Body of pancreas (tissue), 4 donors: ENCODE measurements at regions not wholly inside any gene's neighbourhood (a gene's known extent, or its start where the extent isn't known, plus 50 kb on each side); places are given as distances from the start of the nearest gene placed in this dataset.

Source experiments
- ATAC-seq: fragments of 150-250 bp; one replicate; pipeline ENCODE4 v1.9.1; 2016
- DNase-seq, 4 donors: peaks; one replicate each; pipeline ENCODE4 v3.0.0-alpha.2; 2019
- H3K27ac ChIP-seq, 4 donors: fragments of 200-600 bp; sonication (generic); 1 replicate in 3 of 4; 2 replicates in 1 of 4; pipeline versions ENCODE4 v1.5.1 to v1.6.1; 2016 to 2019; ENCODE audit warnings: mild to moderate bottlenecking in 1 of 4, mixed read lengths in 1 of 4, moderate library complexity in 1 of 4
- H3K27me3 ChIP-seq, 2 donors: fragments of 200-600 bp; sonication (generic); one replicate each; pipeline ENCODE4 v1.6.0; 2016; ENCODE audit warnings: mild to moderate bottlenecking in 1 of 2
- H3K36me3 ChIP-seq, 2 donors: fragments of 200-600 bp; sonication (generic); replicated peaks in 1 of 2; 2 replicates each; pipeline ENCODE4 v1.5.1; 2016; ENCODE audit warnings: low read depth in 2 of 2; ENCODE audit not compliant: insufficient read depth in 1 of 2
- H3K4me1 ChIP-seq: fragments of 200-600 bp; sonication (generic); one replicate; pipeline ENCODE4 v1.6.0; 2016
- H3K4me3 ChIP-seq, 2 donors: fragments of 200-600 bp; sonication (generic); 1 replicate in 1 of 2; 2 replicates in 1 of 2; pipeline ENCODE4 v1.5.1; 2016 to 2019
- H3K9me3 ChIP-seq, 3 donors: fragments of 200-600 bp; sonication (generic); 1 replicate in 2 of 3; 2 replicates in 1 of 3; pipeline ENCODE4 v1.5.1; 2016
- POLR2A ChIP-seq, 3 donors: fragments of 450-650 bp; IDR thresholded peaks; one replicate each; pipeline ENCODE4 v1.6.1; 2016; ENCODE audit warnings: antibody characterized with exemption in 3 of 3, mild to moderate bottlenecking in 2 of 3
- WGBS, 2 donors: methylation state at CpG; one replicate each; pipeline ENCODE4 v1.1.5; 2017; 5-methylcytosine and 5-hydroxymethylcytosine counted together
- intact Hi-C: fragments of 100-400 bp; cut with DNase I; formaldehyde crosslinking; loops from one replicate; pipeline ENCODE4 v1.15.1; 2023
- TF ChIP-seq, protein P1 (sequence below), 7 experiments: fragments of 450-650 bp in 4 of 7; fragments of 200-600 bp in 3 of 7; sonication (generic) in 3 of 7; IDR thresholded peaks; one replicate each; pipeline ENCODE4 v1.5.1; 2016 to 2019; ENCODE audit warnings: antibody characterized with exemption in 7 of 7

GRCh38 chr1:4120557-4121292 is 220.7 kb upstream of the C1orf174 start:
- intact Hi-C loops = no loop called here
- H3K27me3 ChIP-seq = no peaks in the 10 kb centered on the region
- H3K4me3 ChIP-seq = no peak overlapping the region
- H3K4me1 ChIP-seq = no peaks in the 10 kb centered on the region
- DNase-seq = no peak
- H3K27ac ChIP-seq = no peak overlapping the region
- no peaks in the 10 kb centered on the region for H3K9me3 ChIP-seq
- H3K36me3 ChIP-seq = no peaks in the 10 kb centered on the region
- no peak for TF ChIP-seq POLR2A (IDR thresholded peaks at IDR 0.05)
- TF ChIP-seq, protein P1, sequence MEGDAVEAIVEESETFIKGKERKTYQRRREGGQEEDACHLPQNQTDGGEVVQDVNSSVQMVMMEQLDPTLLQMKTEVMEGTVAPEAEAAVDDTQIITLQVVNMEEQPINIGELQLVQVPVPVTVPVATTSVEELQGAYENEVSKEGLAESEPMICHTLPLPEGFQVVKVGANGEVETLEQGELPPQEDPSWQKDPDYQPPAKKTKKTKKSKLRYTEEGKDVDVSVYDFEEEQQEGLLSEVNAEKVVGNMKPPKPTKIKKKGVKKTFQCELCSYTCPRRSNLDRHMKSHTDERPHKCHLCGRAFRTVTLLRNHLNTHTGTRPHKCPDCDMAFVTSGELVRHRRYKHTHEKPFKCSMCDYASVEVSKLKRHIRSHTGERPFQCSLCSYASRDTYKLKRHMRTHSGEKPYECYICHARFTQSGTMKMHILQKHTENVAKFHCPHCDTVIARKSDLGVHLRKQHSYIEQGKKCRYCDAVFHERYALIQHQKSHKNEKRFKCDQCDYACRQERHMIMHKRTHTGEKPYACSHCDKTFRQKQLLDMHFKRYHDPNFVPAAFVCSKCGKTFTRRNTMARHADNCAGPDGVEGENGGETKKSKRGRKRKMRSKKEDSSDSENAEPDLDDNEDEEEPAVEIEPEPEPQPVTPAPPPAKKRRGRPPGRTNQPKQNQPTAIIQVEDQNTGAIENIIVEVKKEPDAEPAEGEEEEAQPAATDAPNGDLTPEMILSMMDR (IDR thresholded peaks at IDR 0.05) = no peak
- WGBS, 2 donors = 50 to 56% methylated on average over 13 to 15 of the region's 15 CpGs
- no peak for ATAC-seq

- 46 to 58% methylated on average over 8 of the region's 8 CpGs for WGBS, 2 donors
- ATAC-seq = no peak
- no peak for TF ChIP-seq POLR2A (IDR thresholded peaks at IDR 0.05)
- TF ChIP-seq, protein P1 (IDR thresholded peaks at IDR 0.05) = no peak
- Histone ChIP-seq H3K27me3 (no peaks in the 10 kb centered on the region), H3K4me3 (no peak overlapping the region), H3K4me1 (no peaks in the 10 kb centered on the region), H3K27ac (no peak overlapping the region), H3K9me3 (no peaks in the 10 kb centered on the region), H3K36me3 (no peaks in the 10 kb centered on the region)
- DNase-seq = no peak
- intact Hi-C loops = no loop called here
Observed at GRCh38 chr1:4121293-4121684, 221.2 kb upstream of the C1orf174 start.

GRCh38 chr1:4121834-4122512 is 221.9 kb upstream of the C1orf174 start:
- TF ChIP-seq POLR2A (IDR thresholded peaks at IDR 0.05) = no peak
- TF ChIP-seq, protein P1 (IDR thresholded peaks at IDR 0.05) = no peak
- 61% methylated on average over 13 to 20 of the region's 20 CpGs for WGBS, 2 donors
- ATAC-seq (no peak), DNase-seq (no peak)
- Histone ChIP-seq H3K27me3 (no peaks in the 10 kb centered on the region), H3K36me3 (no peaks in the 10 kb centered on the region), H3K27ac (no peak overlapping the region), H3K4me1 (no peaks in the 10 kb centered on the region), H3K9me3 (no peaks in the 10 kb centered on the region), H3K4me3 (no peak overlapping the region)
- intact Hi-C loops = no loop called here

DNA sequence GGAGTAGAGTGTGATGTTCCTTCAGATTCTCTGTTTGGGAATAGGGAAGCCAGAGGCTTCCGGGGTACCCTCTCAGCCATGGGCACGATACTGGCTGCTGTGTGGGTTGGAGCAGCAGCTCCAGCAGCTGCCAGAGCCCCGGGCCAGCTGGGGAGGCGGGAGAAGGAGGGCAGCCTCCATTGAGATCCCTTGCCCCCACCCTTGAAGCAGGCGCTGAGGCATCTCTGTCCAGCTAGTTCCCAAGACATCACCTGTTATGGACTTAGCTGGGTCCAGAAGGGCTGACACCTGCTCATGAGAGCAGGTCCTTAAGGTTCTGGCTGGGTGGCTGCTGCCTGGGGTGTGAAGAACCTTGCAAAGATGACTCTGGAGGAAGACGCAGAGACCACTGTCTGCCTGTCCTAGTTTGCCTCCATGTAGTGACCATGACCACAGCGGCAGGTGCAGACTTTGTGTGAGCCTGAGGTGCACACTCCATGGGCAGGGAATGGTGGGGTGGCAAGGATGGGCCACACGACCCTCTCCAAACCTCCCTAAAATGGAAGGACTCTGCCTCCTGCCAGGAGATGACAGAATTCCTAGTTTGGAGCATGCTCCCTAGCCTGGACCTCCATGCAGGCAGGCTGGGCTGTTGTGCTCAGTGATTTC is 222.6 kb upstream of the C1orf174 start:
- WGBS, 2 donors = 66% methylated on average over 8 of the region's 8 CpGs; no CpG with 5 or more reads in 1 of the 2 donors
- no peaks in the 10 kb centered on the region for H3K36me3 ChIP-seq
- no peak overlapping the region for H3K4me3 ChIP-seq
- H3K4me1 ChIP-seq = no peaks in the 10 kb centered on the region
- DNase-seq = no peak
- intact Hi-C loops = no loop called here
- H3K27me3 ChIP-seq = no peaks in the 10 kb centered on the region
- no peak for TF ChIP-seq POLR2A (IDR thresholded peaks at IDR 0.05)
- TF ChIP-seq, protein P1 (IDR thresholded peaks at IDR 0.05) = no peak
- H3K9me3 ChIP-seq = no peaks in the 10 kb centered on the region
- no peak for ATAC-seq
- H3K27ac ChIP-seq = no peak overlapping the region
